Keratinocyte (primary cell): ENCODE measurements at regions not wholly inside any gene's neighbourhood (a gene's known extent, or its start where the extent isn't known, plus 50 kb on each side); places are given as distances from the start of the nearest gene placed in this dataset.

Experiments
- DNase-seq: peaks from one replicate; pipeline ENCODE4 v3.0.0-alpha.2; 2011; ENCODE audit warnings: low read depth, missing footprints, low spot score
- FAIRE-seq: peaks from 2 replicates; lab custom pipeline; 2011; peaks lifted over from hg19 to GRCh38; lab: Jason Lieb, UNC
- H2AFZ ChIP-seq: 2 replicates; pipeline ENCODE4 v1.6.0; 2012; ENCODE audit warnings: low read length, control low read depth, inconsistent platforms; ENCODE audit not compliant: control insufficient read depth
- H3K27ac ChIP-seq: 2 replicates; pipeline ENCODE4 v1.5.1; 2011; ENCODE audit warnings: low read length; ENCODE audit not compliant: control insufficient read depth, insufficient read depth
- H3K27me3 ChIP-seq: 3 replicates; pipeline ENCODE4 v1.6.0; 2011; ENCODE audit warnings: low read length; ENCODE audit not compliant: control insufficient read depth, insufficient read depth; ENCODE audit errors: extremely low read depth
- H3K36me3 ChIP-seq, 2 experiments: 2 replicates in 1 of 2; 3 replicates in 1 of 2; pipeline ENCODE4 v1.5.1; 2011; ENCODE audit warnings: low read length in 2 of 2, mild to moderate bottlenecking in 1 of 2; ENCODE audit not compliant: control insufficient read depth in 2 of 2, insufficient read depth in 2 of 2; ENCODE audit errors: extremely low read depth in 1 of 2
- H3K4me1 ChIP-seq: 3 replicates; pipeline ENCODE4 v1.5.1; 2011; ENCODE audit warnings: low read length; ENCODE audit not compliant: control insufficient read depth, insufficient read depth; ENCODE audit errors: extremely low read depth
- H3K4me2 ChIP-seq: 3 replicates; pipeline ENCODE4 v1.6.0; 2011; ENCODE audit warnings: low read depth, low read length; ENCODE audit not compliant: control insufficient read depth, insufficient read depth; ENCODE audit errors: extremely low read depth
- H3K4me3 ChIP-seq, 3 experiments: fragments of 200-600 bp in 1 of 3; sonication (generic) in 1 of 3; 2 replicates in 2 of 3; 3 replicates in 1 of 3; pipeline ENCODE4 v1.5.1; 2011 to 2016; ENCODE audit warnings: low read length in 3 of 3, mild to moderate bottlenecking in 3 of 3, control low read depth in 2 of 3, inconsistent platforms in 1 of 3, low read depth in 1 of 3, mixed read lengths in 1 of 3, mixed run types in 1 of 3, moderate library complexity in 1 of 3; ENCODE audit not compliant: control insufficient read depth in 2 of 3, insufficient read depth in 2 of 3; ENCODE audit errors: extremely low read depth in 1 of 3
- H3K79me2 ChIP-seq: 2 replicates; pipeline ENCODE4 v1.6.0; 2012; ENCODE audit warnings: low read length; ENCODE audit not compliant: control insufficient read depth, insufficient read depth
- H3K9ac ChIP-seq: 3 replicates; pipeline ENCODE4 v1.6.0; 2011; ENCODE audit warnings: low read length; ENCODE audit not compliant: control insufficient read depth, insufficient read depth; ENCODE audit errors: extremely low read depth
- H3K9me1 ChIP-seq: 3 replicates; pipeline ENCODE4 v1.6.0; 2011; ENCODE audit warnings: low read length; ENCODE audit not compliant: control insufficient read depth, insufficient read depth; ENCODE audit errors: extremely low read depth
- H3K9me3 ChIP-seq: 2 replicates; pipeline ENCODE4 v1.5.1; 2012; ENCODE audit warnings: low read depth, low read length; ENCODE audit not compliant: control insufficient read depth
- H4K20me1 ChIP-seq: 3 replicates; pipeline ENCODE4 v1.6.0; 2011; ENCODE audit warnings: low read length; ENCODE audit not compliant: control insufficient read depth, insufficient read depth; ENCODE audit errors: extremely low read depth
- EZH2 ChIP-seq: IDR thresholded peaks from one replicate; pipeline ENCODE4 v1.6.1; 2012; ENCODE audit warnings: inconsistent platforms, mild to moderate bottlenecking, low read length, moderate library complexity
- dilution Hi-C: fragments of 300-500 bp; cut with MboI; formaldehyde crosslinking; loops from one replicate; pipeline ENCODE4 v1.7.0; 2020; ENCODE audit warnings: low sequenced_read_pairs; ENCODE audit not compliant: extremely low pct_ligation_motif_present
- TF ChIP-seq, protein P1 (sequence below), 3 experiments: IDR thresholded peaks in 1 of 3; conservative IDR thresholded peaks in 1 of 3; optimal IDR thresholded peaks in 1 of 3; 2 replicates in 2 of 3; 3 replicates in 1 of 3; pipeline versions ENCODE3 to v1.5.1; 2011; ENCODE audit warnings: low read length in 3 of 3, mild to moderate bottlenecking in 3 of 3, moderate library complexity in 2 of 3, control low read depth in 1 of 3, inconsistent platforms in 1 of 3; ENCODE audit not compliant: insufficient read depth in 2 of 3; ENCODE audit errors: extremely low read depth in 1 of 3

- no peak overlapping the region for H3K27ac ChIP-seq
- no peaks in the 10 kb centered on the region for H3K9me1 ChIP-seq
- no peaks in the 10 kb centered on the region for H3K27me3 ChIP-seq
- no peaks in the 10 kb centered on the region for H3K4me1 ChIP-seq
- no peaks in the 10 kb centered on the region for H3K9me3 ChIP-seq
- no peak overlapping the region for H3K4me3 ChIP-seq
- no peaks in the 10 kb centered on the region for H3K79me2 ChIP-seq
- TF ChIP-seq EZH2: no peak
- TF ChIP-seq, protein P1, sequence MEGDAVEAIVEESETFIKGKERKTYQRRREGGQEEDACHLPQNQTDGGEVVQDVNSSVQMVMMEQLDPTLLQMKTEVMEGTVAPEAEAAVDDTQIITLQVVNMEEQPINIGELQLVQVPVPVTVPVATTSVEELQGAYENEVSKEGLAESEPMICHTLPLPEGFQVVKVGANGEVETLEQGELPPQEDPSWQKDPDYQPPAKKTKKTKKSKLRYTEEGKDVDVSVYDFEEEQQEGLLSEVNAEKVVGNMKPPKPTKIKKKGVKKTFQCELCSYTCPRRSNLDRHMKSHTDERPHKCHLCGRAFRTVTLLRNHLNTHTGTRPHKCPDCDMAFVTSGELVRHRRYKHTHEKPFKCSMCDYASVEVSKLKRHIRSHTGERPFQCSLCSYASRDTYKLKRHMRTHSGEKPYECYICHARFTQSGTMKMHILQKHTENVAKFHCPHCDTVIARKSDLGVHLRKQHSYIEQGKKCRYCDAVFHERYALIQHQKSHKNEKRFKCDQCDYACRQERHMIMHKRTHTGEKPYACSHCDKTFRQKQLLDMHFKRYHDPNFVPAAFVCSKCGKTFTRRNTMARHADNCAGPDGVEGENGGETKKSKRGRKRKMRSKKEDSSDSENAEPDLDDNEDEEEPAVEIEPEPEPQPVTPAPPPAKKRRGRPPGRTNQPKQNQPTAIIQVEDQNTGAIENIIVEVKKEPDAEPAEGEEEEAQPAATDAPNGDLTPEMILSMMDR (optimal IDR thresholded peaks at IDR 0.05 in 1 of 3, IDR thresholded peaks at IDR 0.05 in 1 of 3, conservative IDR thresholded peaks at IDR 0.05 in 1 of 3; ENCODE audit: extremely low read depth in 1 of 3, insufficient read depth in 2 of 3, low read length in 3 of 3): no peak
- H2AFZ ChIP-seq: no peak overlapping the region
- DNase-seq (no peak), FAIRE-seq (no peak)
- no peaks in the 10 kb centered on the region for H4K20me1 ChIP-seq
- no peak overlapping the region for H3K4me2 ChIP-seq
- H3K36me3 ChIP-seq: no peaks in the 10 kb centered on the region
- H3K9ac ChIP-seq: no peak overlapping the region
- dilution Hi-C loops: no loop called here
These were observed 358.2 kb downstream of the EDEM1 start for GRCh38 chr3:5545719-5546118.

DNA sequence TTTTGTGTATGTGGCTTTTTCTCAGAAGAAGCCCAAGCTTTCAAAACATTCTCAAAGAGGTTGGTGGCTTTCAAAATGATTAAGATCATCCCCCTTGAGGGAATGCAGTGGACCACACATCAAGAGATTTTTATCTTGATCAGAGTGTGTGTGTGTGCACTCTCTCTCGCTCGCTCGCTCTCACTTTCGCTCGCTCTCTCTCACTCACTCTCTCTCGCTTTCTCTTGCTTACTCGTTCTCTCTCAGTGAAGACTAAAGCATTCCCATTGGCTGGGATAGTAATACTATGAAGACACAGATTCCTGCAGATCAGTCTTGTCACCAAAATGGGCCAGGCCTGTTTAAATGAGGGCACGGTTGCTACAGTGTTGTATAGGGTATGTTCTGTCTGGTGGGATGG, 365.7 kb downstream of the EDEM1 start:
- TF ChIP-seq, protein P1 (optimal IDR thresholded peaks at IDR 0.05 in 1 of 3, IDR thresholded peaks at IDR 0.05 in 1 of 3, conservative IDR thresholded peaks at IDR 0.05 in 1 of 3; ENCODE audit: extremely low read depth in 1 of 3, insufficient read depth in 2 of 3, low read length in 3 of 3): no peak
- TF ChIP-seq EZH2: no peak
- H3K9me3 ChIP-seq: no peaks in the 10 kb centered on the region
- H3K27ac ChIP-seq: no peak overlapping the region
- FAIRE-seq: no peak
- no peak overlapping the region for H3K4me3 ChIP-seq
- H3K36me3 ChIP-seq: no peaks in the 10 kb centered on the region
- no peaks in the 10 kb centered on the region for H3K4me1 ChIP-seq
- H3K79me2 ChIP-seq: no peaks in the 10 kb centered on the region
- no peak overlapping the region for H3K9ac ChIP-seq
- H4K20me1 ChIP-seq: no peaks in the 10 kb centered on the region
- H3K27me3 ChIP-seq: no peaks in the 10 kb centered on the region
- H3K4me2 ChIP-seq: no peak overlapping the region
- DNase-seq: no peak
- H2AFZ ChIP-seq: no peak overlapping the region
- H3K9me1 ChIP-seq: no peaks in the 10 kb centered on the region
- dilution Hi-C loops: no loop called here
